Nephron (organoid): ENCODE measurements at regions not wholly inside any gene's neighbourhood (a gene's known extent, or its start where the extent isn't known, plus 50 kb on each side); places are given as distances from the start of the nearest gene placed in this dataset.
A peak's percentile ranks its signal among the peaks of the same experiment; 100 is the strongest.

ENCODE experiments used
- H3K27ac Mint-ChIP-seq, 3 experiments: 2 replicates each; pipeline ENCODE4 v1.8.0; 2020; ENCODE audit warnings: mixed read lengths in 3 of 3, mild to moderate bottlenecking in 2 of 3, moderate library complexity in 1 of 3
- H3K27me3 Mint-ChIP-seq: 2 replicates; pipeline ENCODE4 v1.8.0; 2021; ENCODE audit warnings: low read depth, mild to moderate bottlenecking, moderate library complexity, mixed read lengths
- H3K36me3 Mint-ChIP-seq: 2 replicates; pipeline ENCODE4 v1.8.0; 2020; ENCODE audit warnings: low read depth, mixed read lengths
- H3K4me1 Mint-ChIP-seq: 2 replicates; pipeline ENCODE4 v1.8.0; 2020; ENCODE audit warnings: mixed read lengths
- H3K4me3 Mint-ChIP-seq, 3 experiments: 2 replicates each; pipeline ENCODE4 v1.8.0; 2020; ENCODE audit warnings: mild to moderate bottlenecking in 3 of 3, mixed read lengths in 3 of 3, moderate library complexity in 2 of 3
- H3K9me3 Mint-ChIP-seq: 2 replicates; pipeline ENCODE4 v1.8.0; 2020; ENCODE audit warnings: mixed read lengths
- CTCF ChIP-seq, 3 experiments: fragments of 200-600 bp; sonication (generic); IDR thresholded peaks; one replicate each; pipeline ENCODE4 v1.5.0; 2021; ENCODE audit warnings: antibody characterized with exemption in 3 of 3; ENCODE audit not compliant: unreplicated experiment in 3 of 3

- peak overlapping the region in 2 of 3 experiments; percentile 11 to 56 for H3K27ac Mint-ChIP-seq
- no peaks in the 10 kb centered on the region for H3K27me3 Mint-ChIP-seq
- H3K9me3 Mint-ChIP-seq, result peaks cover 2% of the 10 kb centered on the region
- TF ChIP-seq CTCF (IDR thresholded peaks at IDR 0.05; ENCODE audit: unreplicated experiment in 3 of 3), result no peak
- H3K4me3 Mint-ChIP-seq, result no peak overlapping the region
- peaks cover 38% of the 10 kb centered on the region for H3K4me1 Mint-ChIP-seq
- H3K36me3 Mint-ChIP-seq, result no peaks in the 10 kb centered on the region
These were observed 162.7 kb downstream of the BTG1 start for GRCh38 chr12:91982946-91983345.

GRCh38 chr12:91980389-91980821 is 165.2 kb downstream of the BTG1 start:
- peaks cover 2% of the 10 kb centered on the region for H3K9me3 Mint-ChIP-seq
- no peaks in the 10 kb centered on the region for H3K36me3 Mint-ChIP-seq
- TF ChIP-seq CTCF (IDR thresholded peaks at IDR 0.05; ENCODE audit: unreplicated experiment in 3 of 3), result no peak
- peak overlapping the region; percentile 39 to 76 (median 70) for H3K27ac Mint-ChIP-seq
- H3K27me3 Mint-ChIP-seq, result no peaks in the 10 kb centered on the region
- peaks cover 20% of the 10 kb centered on the region for H3K4me1 Mint-ChIP-seq
- H3K4me3 Mint-ChIP-seq, result no peak overlapping the region

GRCh38 chr12:91978143-91978542 is 167.5 kb downstream of the BTG1 start:
- Mint-ChIP-seq H3K4me1 (peaks cover 12% of the 10 kb centered on the region), H3K27ac (peak overlapping the region in 1 of 3 experiments; percentile 12), H3K4me3 (no peak overlapping the region), H3K36me3 (no peaks in the 10 kb centered on the region), H3K9me3 (peaks cover 2% of the 10 kb centered on the region), H3K27me3 (no peaks in the 10 kb centered on the region)
- no peak for TF ChIP-seq CTCF (IDR thresholded peaks at IDR 0.05; ENCODE audit: unreplicated experiment in 3 of 3)

- Mint-ChIP-seq H3K27ac (no peak overlapping the region), H3K4me3 (no peak overlapping the region), H3K4me1 (peaks cover 5% of the 10 kb centered on the region), H3K36me3 (peaks cover 6% of the 10 kb centered on the region), H3K27me3 (no peaks in the 10 kb centered on the region), H3K9me3 (peaks cover 11% of the 10 kb centered on the region)
- no peak for TF ChIP-seq CTCF (IDR thresholded peaks at IDR 0.05; ENCODE audit: unreplicated experiment in 3 of 3)
These were observed 169.8 kb downstream of the BTG1 start for GRCh38 chr12:91975891-91976290.

- Mint-ChIP-seq H3K36me3 (peaks cover 6% of the 10 kb centered on the region), H3K27me3 (no peaks in the 10 kb centered on the region), H3K27ac (peak overlapping the region in 1 of 3 experiments; percentile 34)
These were observed 171.0 kb downstream of the BTG1 start for GRCh38 chr12:91974541-91975085.

More at GRCh38 chr12:91974541-91975085, 171.0 kb downstream of the BTG1 start:
- peaks cover 5% of the 10 kb centered on the region for H3K4me1 Mint-ChIP-seq
- no peak overlapping the region for H3K4me3 Mint-ChIP-seq
- peaks cover 14% of the 10 kb centered on the region for H3K9me3 Mint-ChIP-seq
- TF ChIP-seq CTCF (IDR thresholded peaks at IDR 0.05; ENCODE audit: unreplicated experiment in 3 of 3), result no peak
